RPMI8226 (cell line): ENCODE measurements at regions not wholly inside any gene's neighbourhood (a gene's known extent, or its start where the extent isn't known, plus 50 kb on each side); places are given as distances from the start of the nearest gene placed in this dataset.
"Not testable (repeated sequence)": the region's sequence is repeated elsewhere in the genome, so short reads cannot be mapped to it uniquely, and the experiment has no call there.

Source experiments
- DNase-seq: peaks from one replicate; pipeline ENCODE4 v3.0.0-alpha.2; 2015

- DNase-seq = not testable (repeated sequence)
Observed at GRCh38 chr12:34228046-34228445, 205.8 kb downstream of the ALG10 start.

DNA sequence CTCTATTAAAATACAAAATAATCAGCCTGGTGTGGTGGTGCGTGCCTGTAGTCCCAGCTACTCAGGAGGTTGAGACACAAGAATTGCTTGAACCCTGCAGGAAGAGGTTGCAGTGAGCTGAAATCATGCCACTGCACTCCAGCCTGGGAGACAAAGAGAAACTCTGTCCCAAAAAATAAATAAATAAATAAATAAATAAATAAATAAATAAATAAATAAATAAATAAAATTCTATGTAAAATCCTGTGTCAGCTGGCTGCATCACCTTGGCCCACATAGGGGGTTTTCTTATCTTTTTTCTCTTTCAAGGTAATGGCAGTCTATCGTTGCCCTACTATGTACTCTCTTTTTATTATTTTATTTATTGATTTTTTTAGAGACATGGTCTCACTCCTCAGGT, 206.7 kb downstream of the ALG10 start:
- not testable (repeated sequence) for DNase-seq

GRCh38 chr12:34233618-34234017, 211.3 kb downstream of the ALG10 start:
- no peak for DNase-seq

DNA sequence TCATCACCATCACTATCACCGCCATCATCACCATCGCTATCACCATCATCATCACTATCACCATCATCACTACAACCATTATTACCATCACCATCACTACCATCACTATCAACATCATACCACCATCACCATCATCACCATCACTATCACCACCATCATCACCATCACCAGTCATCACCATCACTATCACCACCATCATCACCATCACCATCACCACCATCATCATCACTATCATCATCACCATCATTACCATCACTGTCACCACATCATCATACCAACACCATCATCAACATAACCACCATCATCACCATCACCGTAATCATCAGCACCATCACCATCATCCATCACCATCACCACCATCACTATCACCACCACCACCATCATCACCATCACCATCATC, 213.8 kb downstream of the ALG10 start:
- DNase-seq = no peak

DNA sequence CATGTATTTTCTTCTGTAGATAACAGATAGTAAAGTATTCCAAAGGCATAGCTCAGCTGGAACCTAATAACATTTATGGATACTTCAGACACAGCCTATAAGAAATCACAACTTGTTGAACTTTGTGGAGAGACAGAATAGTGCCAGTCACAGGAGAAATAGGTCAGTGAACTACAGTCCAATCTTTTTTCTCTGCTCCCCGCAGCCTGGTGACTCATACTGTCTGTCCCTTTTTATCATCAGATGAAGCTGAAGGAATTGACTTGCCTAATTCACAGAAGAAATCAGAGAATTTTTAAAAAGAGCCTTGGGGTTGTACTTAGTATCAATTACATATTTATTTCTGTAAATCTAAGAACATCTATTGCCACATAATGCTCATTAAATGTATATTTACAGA, 222.3 kb downstream of the ALG10 start:
- DNase-seq = no peak

DNA sequence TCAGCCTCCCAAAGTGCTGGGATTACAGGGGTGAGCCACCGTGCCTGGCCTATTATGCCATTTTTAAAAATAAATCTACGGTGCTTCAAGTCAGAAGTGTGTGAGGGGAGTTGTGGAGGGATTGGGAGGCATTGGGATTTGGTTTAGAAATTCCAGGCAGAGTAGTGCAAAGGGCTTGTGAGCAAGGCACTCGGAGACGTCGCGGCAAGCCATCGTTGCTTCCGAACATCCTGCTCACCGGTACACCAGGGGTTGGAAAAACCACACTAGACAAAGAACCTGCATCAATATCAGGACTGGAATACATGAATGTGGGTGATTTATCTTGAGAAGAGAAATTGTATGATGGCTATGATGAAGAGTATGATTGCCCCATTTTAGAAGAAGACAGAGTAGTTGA, 227.0 kb downstream of the ALG10 start:
- no peak for DNase-seq

DNA sequence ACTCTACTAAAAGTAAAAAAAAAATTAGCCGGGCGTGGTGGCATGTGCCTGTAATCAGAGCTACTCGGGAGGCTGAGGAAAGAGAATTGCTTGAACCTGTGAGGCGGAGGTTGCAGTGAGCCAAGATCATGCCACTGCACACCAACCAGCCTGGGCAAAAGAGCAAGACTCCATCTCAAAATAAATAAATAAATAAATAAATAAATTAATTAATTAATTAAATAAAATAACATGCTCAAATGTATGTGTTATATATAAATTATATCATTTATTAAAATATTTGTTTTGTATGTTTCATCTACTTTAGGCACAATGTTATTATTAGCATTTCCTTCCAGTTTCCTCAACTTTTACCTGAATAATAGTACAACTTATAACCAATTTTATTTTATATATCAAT, 229.6 kb downstream of the ALG10 start:
- DNase-seq = not testable (repeated sequence)

DNA sequence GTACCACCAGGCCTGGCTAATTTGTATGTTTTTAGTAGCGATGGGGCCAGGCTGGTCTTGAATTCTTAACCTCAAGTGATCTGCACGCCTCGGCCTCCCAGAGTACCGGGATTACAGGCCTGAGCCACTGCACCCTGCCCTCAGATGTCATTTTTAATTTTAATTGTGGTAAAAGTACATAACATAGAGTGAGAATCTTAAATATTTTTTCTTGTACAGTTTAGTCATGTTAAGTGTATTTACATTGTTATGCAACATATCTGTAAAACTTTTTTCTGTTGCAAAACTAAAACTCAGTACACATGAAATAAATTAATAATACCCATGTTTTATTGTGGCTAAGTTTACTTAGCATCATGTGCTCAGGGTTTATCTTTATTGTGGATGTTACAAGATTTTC, 231.4 kb downstream of the ALG10 start:
- DNase-seq = no peak

DNA sequence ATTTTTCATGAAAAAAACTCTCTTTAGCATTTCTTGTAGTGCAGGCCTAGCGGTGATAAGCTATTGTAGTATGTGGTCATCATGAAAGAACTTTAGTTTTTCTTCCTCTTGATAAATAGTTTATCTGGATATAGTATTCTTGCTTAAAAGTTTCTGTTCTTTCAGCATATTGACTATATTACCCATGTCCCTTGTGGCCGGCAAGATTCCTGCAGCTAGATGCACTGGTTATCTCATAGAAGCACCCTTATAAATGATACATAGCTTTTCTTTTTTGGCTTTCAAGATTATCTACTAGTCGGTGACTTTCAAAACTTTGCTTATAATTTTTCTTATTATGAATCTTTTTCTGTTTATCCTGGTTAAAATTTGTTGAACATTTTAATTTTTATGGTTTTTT, 234.8 kb downstream of the ALG10 start:
- no peak for DNase-seq

- DNase-seq = not testable (repeated sequence)
Observed at GRCh38 chr12:34262140-34262539, 239.8 kb downstream of the ALG10 start.

GRCh38 chr12:34264110-34264509, 241.8 kb downstream of the ALG10 start:
- DNase-seq = no peak

DNA sequence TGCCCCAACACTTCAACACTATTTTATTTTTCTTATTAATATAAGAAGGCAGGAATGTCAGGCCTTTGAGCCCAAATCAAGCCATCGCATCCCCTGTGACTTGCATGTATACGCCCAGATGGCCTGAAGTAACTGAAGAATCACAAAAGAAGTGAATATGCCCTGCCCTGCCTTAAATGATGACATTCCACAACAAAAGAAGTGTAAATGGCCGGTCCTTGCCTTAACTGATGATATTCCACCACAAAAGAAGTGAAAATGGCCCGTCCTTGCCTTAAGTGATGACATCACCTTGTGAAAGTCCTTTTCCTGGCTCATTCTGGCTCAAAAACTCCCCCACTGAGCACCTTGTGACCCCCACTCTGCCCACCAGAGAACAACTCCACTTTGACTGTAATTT, 251.4 kb downstream of the ALG10 start:
- DNase-seq = not testable (repeated sequence)

DNA sequence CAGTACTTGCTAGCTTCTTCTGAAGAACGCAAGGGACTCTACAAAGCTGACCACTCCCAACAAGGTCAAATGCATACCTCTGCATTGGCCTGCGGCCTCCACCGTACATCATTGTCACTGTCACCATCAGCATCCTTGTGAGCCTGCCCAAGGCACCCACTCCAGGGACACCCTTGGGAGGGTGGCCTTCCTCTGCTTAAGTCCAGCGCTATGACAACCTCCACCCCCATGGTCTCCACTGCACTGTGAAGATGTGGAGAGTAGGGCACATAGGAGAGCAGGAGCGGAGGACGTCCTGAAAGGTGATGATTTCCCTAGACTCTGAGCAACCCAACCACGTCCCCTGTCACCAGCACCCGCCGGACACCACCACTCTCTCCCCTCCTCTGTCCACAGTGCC, 252.8 kb downstream of the ALG10 start:
- DNase-seq = no peak

DNA sequence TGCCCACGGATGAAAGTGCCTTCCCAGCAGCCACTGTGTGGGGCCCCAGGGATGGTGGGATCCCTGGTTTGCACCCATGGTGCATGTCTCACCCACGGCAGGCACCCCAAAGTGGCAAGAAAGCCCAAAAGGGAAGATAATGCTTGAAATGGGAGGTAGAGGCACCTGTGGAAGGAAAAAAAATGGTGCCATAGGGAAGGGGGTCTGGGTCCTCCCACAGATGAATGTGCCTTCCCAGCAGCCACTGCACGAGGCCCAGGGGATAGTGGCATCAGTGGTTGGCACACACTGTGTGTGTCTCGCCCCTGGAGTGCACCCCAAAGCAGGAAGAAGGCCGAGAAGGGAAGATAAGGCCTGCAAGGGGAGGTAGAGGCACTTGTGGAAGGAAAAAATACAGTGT, 264.2 kb downstream of the ALG10 start:
- DNase-seq = no peak

- no peak for DNase-seq
Observed at GRCh38 chr12:34286934-34287333, 264.6 kb downstream of the ALG10 start.

DNA sequence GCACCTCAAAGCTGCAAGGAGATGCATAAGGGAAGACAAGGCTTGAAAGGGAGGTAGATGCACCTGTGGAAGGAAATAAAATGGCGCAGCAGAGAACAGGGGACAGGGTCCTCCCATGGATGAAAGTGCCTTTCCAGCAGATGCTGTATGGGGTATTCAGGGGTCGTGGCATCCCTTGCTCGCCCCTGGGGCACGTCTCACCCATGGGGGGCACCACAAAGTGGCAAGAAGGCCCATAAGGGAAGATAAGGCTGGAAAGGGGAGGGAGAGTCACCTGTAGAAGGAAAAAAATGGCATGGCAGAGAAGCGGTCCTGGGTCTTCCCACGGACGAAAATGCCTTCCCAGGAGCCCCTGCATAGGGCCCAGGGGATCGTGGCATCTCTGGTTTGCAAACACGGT, 265.1 kb downstream of the ALG10 start:
- DNase-seq = no peak

DNA sequence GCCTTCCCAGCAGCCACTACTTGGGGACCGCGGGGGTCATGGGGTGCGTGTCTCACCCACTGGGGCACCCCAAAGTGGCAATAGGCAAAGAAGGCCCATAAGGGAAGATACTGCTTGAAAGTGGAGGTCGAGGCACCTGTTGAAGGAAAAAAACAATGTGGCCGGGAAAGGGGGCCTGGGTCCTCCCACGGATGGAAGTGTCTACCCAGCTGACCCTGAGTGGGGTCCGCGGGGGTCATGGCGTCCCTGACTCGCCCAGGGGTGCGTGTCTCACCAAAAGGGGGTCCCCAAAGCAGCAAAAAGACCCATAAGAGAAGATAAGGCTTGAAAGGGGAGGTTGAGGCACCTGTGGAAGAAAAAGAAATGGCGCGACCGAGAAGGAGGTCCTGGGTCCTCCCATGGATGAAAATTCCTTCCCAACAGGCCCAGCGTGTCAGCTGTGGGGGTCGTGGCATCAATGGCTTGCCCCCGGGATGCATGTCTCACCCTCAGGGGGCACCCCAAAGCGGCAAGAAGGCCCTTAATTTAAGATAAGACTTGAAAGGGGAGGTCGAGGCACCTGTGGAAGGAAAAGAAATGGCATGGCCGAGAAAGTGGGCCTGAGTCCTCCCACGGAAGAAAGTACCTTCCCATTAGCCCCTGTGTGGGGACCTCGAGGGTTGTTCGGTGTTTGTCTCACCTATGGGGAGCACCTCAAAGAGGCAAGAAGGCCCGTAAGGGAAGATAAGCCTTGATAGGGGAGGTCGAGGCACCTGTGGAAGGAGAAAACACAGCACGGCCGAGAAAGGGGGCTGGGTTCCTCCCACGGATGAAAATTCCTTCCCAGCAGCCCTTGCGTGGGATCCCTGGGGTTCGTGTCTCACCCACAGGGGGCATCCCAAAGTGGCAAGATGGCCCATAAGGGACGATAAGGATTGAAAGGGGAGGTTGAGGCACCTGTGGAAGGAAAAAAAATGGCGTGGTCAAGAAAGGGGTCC, 266.0 kb downstream of the ALG10 start:
- no peak for DNase-seq

DNA sequence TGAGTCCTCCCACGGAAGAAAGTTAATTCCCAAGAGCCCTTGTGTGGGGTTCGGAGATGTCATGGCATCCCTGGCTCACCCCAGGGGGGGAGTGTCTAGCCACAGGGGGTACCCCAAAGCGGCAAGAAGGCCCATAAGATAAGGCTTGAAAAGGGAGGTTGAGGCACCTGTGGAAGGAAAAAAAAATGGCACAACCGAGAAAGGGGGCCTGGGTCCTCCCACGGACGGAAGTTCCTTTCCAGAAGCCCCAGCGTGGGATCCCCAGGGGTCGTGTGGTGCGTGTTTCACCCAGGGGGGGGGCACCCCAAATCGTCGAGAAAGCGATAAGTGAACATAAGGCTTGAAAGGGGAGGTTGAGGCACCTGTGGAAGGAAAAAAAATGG, 266.7 kb downstream of the ALG10 start:
- DNase-seq = no peak

DNA sequence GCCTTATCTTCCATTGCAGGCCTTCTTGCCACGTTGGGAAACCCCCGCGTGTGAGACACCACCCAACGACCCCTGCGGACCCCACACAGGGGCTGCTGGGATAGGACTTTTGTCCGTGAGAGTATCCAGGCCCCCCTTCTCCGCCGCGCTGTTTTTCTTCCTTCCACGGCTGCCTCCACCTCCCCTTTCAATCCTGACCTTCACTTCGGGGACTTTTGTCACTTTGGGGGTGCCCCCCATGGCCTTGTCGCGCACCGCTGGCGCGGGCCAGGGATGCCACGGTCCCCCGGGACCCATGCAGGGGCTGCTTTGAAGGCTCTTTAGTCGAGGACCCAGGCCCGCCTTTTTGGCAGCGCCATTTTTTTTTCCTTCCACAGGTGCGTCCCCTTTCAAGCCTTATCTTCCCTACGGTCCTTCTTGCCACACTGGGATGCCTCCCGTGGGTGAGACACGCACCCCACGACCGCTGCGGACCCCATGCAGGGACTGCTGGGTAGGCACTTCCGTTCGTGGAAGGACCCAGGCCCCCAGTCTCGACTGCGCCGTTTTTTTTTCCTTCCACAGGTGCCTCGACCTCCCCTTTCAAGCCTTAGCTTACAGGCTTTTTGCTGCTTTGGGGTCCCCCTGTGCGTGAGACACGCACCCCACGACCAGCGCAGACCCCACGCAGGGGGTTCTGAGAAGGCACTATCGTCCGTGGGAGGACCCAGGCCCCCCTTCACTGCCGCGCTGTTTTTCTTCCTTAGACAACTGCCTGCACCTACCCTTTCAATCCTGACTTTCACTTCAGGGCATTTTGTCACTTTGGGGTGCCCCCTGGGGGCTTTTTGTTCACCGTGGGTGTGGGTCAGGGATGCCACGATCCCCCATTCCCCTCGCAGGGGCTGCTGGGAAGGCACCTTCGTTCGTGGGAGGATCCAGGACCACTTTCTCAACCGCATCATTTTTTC, 267.4 kb downstream of the ALG10 start:
- DNase-seq = no peak

DNA sequence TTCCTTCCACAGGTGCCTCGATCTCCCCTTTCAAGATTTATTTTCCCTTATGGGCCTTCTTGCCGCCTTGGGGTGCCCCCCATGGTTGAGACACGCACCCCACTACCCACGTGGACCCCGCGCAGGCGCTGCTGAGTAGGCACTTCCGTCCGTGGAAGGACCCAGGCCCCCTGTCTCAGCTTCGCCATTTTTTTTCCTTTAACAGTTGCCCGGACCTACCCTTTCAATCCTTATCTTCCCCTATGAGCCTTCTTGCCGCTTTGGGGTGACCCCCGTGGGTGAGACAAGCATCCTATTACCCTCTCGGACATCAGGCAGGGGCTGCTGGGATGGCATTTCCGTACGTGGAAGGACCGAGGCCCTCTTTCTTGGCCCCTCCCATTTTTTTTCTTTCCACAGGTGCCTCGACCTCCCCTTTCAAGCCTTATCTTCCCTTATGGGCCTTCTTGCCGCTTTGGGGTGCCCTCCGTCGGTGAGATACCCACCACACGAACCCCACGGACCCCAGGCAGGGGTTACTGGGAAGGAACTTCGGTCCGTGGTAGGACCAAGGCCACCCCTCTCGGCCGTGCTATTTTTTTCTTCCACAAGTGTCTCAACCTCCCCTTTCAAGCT, 268.2 kb downstream of the ALG10 start:
- no peak for DNase-seq

DNA sequence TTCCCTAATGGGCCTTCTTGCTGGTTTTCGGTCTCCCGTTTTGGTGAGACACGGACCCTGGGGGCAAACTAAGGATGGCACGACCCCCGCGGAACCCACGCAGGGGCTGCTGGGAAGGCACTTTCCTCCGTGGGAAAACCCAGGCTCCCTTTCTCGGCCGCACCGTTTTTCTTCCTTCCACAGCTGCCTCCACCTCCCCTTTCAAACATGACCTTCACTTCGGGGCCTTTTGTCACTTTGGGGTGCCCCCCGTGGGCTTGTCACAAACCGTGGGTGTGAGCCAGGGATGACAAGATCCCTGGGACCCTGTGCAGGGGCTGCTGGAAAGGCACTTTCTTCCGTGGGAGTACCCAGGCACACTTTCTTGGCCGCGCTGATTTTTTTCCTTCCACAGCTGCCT, 268.7 kb downstream of the ALG10 start:
- no peak for DNase-seq

DNA sequence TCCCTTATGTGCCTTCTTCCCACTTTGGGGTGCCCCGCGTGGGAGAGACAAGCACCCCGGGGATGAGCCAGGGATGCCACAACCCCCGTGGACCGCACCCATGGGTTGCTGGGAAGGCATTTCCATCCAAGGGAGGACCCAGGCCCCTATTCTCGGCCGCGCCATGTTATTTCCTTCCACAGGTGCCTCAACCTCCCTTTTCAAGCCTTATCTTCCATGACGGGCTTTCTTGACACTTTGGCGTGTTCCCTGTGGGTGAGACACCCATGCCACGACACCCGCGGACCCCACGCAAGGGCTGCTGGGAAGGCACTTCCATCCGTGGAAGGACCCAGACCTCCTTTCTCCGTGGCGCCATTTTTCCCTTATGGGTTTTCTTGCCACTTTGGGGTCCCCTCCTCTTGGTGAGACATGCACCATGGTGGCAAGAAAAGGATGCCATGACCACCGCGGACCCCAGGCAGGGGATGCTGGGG, 269.2 kb downstream of the ALG10 start:
- DNase-seq = no peak
